ENCODE measurements at regions not wholly inside any gene's neighbourhood (a gene's known extent, or its start where the extent isn't known, plus 50 kb on each side); places are given as distances from the start of the nearest gene placed in this dataset.

GRCh38 chr5:35363387-35363965 is 133.2 kb upstream of the PRLR start:
- no peak overlapping the region for H2BK15ac ChIP-seq (ENCODE audit: low read length)
- H2AK5ac ChIP-seq (ENCODE audit: low read depth, low read length) = no peak overlapping the region
- ChIA-PET CTCF (ENCODE audit: partially characterized antibody) (interaction anchor here (0.6 to 1.0 kb wide), 2 partner anchors 14 to 725 kb away, joined by 3 read pairs; no protein-coding TSS in a partner anchor), POLR2A (ENCODE audit: partially characterized antibody) (no interaction called here)
- H2BK5ac ChIP-seq (ENCODE audit: low read depth, low read length) = no peak overlapping the region
- H4K5ac ChIP-seq (ENCODE audit: insufficient read length, low read depth, low read length) = no peak overlapping the region
- H2BK120ac ChIP-seq (replicated peaks; ENCODE audit: low read depth, low read length) = no peak overlapping the region
- H3K9ac ChIP-seq (replicated peaks in 1 of 4; ENCODE audit: extremely low read depth in 1 of 4, low read depth in 3 of 4, low read length in 3 of 4) = no peak overlapping the region
- no peak overlapping the region for H2BK12ac ChIP-seq (ENCODE audit: low read depth, low read length)
- no peak overlapping the region for H4K91ac ChIP-seq (replicated peaks; ENCODE audit: insufficient read length, low read length)
- 94% methylated on average over 4 of the region's 4 CpGs; no CpG with 5 or more reads in 1 of the 2 experiments for WGBS, 2 experiments (ENCODE audit: extremely low coverage in 1 of 2, insufficient coverage in 1 of 2, insufficient read length in 1 of 2, insufficient replicate concordance in 2 of 2, low coverage in 1 of 2, low lambda C conversion rate in 2 of 2, missing lambda C conversion rate in 1 of 2)
- H3K9me3 ChIP-seq (ENCODE audit: insufficient read depth in 2 of 2, low read depth in 1 of 2, low read length in 1 of 2) = no peaks in the 10 kb centered on the region
- H3K23me2 ChIP-seq (ENCODE audit: low read depth, low read length) = no peaks in the 10 kb centered on the region
- H3K23ac ChIP-seq (ENCODE audit: insufficient read length) = no peak overlapping the region
- H3K36me3 ChIP-seq (ENCODE audit: control insufficient read depth in 2 of 4, insufficient read depth in 4 of 4, low read length in 3 of 4) = no peaks in the 10 kb centered on the region
- H3K4me1 ChIP-seq (replicated peaks in 1 of 4; ENCODE audit: control insufficient read depth in 3 of 4, insufficient read depth in 4 of 4, low read length in 3 of 4) = peaks cover 0 to 2% (median 0%) of the 10 kb centered on the region in 4 experiments; a peak in 1 of 7 replicates
- H3K27me3 ChIP-seq (replicated peaks in 1 of 4; ENCODE audit: control insufficient read depth in 3 of 4, extremely low read depth in 1 of 4, insufficient read depth in 3 of 4, low read length in 3 of 4) = no peaks in the 10 kb centered on the region
- no peak overlapping the region for H2BK20ac ChIP-seq (ENCODE audit: low read length)
- H2AFZ ChIP-seq (ENCODE audit: low read length) = no peak overlapping the region
- no peaks in the 10 kb centered on the region for H3K79me2 ChIP-seq (ENCODE audit: control insufficient read depth in 1 of 2, insufficient read depth in 2 of 2, low read length in 2 of 2)
- H3K18ac ChIP-seq (ENCODE audit: extremely low read depth, low read length) = no peak overlapping the region
- no peak overlapping the region for H3K4me3 ChIP-seq (ENCODE audit: extremely low read depth in 1 of 4, insufficient read depth in 2 of 4, low read depth in 3 of 4, low read length in 4 of 4)
- FAIRE-seq (no peak), DNase-seq (ENCODE audit: low read depth in 1 of 2, low spot score in 2 of 2) (no peak)
- no peak overlapping the region for H3K4ac ChIP-seq (replicated peaks; ENCODE audit: insufficient read length, low read depth, low read length)
- no peaks in the 10 kb centered on the region for H3K79me1 ChIP-seq (ENCODE audit: low read depth, low read length)
- H3K56ac ChIP-seq (replicated peaks; ENCODE audit: insufficient read length, low read depth, low read length) = no peak overlapping the region
- no peak overlapping the region for H3K14ac ChIP-seq (ENCODE audit: insufficient read length)
- H3K27ac ChIP-seq (ENCODE audit: low read depth, low read length) = no peak overlapping the region
- no peaks in the 10 kb centered on the region for H4K20me1 ChIP-seq (replicated peaks in 1 of 2; ENCODE audit: control insufficient read depth in 1 of 2, insufficient read depth in 2 of 2, low read length in 2 of 2)
- H4K8ac ChIP-seq (ENCODE audit: extremely low read depth, insufficient read depth, low read length) = no peak overlapping the region
- no peak overlapping the region for H3K4me2 ChIP-seq (ENCODE audit: insufficient read depth in 1 of 2, low read depth in 2 of 2, low read length in 2 of 2)
- TF ChIP-seq KDM4A (IDR thresholded peaks at IDR 0.05; ENCODE audit: low read depth, low read length, severe bottlenecking) = no peak
- TF ChIP-seq CTCF (IDR thresholded peaks at IDR 0.05; ENCODE audit: control extremely low read depth in 1 of 3, insufficient read depth in 1 of 3, low read depth in 1 of 3, low read length in 3 of 3) = no peak
- TF ChIP-seq SIN3A (conservative IDR thresholded peaks at IDR 0.05 in 1 of 2, IDR thresholded peaks at IDR 0.05 in 1 of 2; ENCODE audit: low read depth in 1 of 2, low read length in 2 of 2) = no peak
- no peak for TF ChIP-seq JUN (IDR thresholded peaks at IDR 0.05; ENCODE audit: low read depth, low read length)
- TF ChIP-seq ATF3 (IDR thresholded peaks at IDR 0.05; ENCODE audit: insufficient read depth, low read depth, low read length) = no peak
- TF ChIP-seq MAX (IDR thresholded peaks at IDR 0.05) = no peak
- no peak for TF ChIP-seq JUND (IDR thresholded peaks at IDR 0.05; ENCODE audit: low read length)
- no peak for TF ChIP-seq CHD2 (IDR thresholded peaks at IDR 0.05; ENCODE audit: low read length)
- TF ChIP-seq EGR1 (IDR thresholded peaks at IDR 0.05; ENCODE audit: borderline replicate concordance, low read depth, low read length) = no peak
- no peak for TF ChIP-seq TCF12 (IDR thresholded peaks at IDR 0.05; ENCODE audit: low read depth, low read length)
- no peak for TF ChIP-seq SP4 (IDR thresholded peaks at IDR 0.05; ENCODE audit: low read length)

Measured in H1 (cell line).